HFFc6 (cell line): ENCODE measurements at regions not wholly inside any gene's neighbourhood (a gene's known extent, or its start where the extent isn't known, plus 50 kb on each side); places are given as distances from the start of the nearest gene placed in this dataset.

Experiments
- DNase-seq: peaks from one replicate; pipeline ENCODE4 v3.0.0-alpha.2; 2018
- H3K27ac Mint-ChIP-seq: 2 replicates; pipeline ENCODE4 v1.8.0; 2020; ENCODE audit warnings: mild to moderate bottlenecking, mixed read lengths
- H3K27me3 Mint-ChIP-seq: 2 replicates; pipeline ENCODE4 v1.8.0; 2021; ENCODE audit warnings: mild to moderate bottlenecking, moderate library complexity, mixed read lengths; ENCODE audit not compliant: insufficient read depth
- H3K36me3 Mint-ChIP-seq: 2 replicates; pipeline ENCODE4 v1.8.0; 2021; ENCODE audit warnings: low read depth, mixed read lengths
- H3K4me1 Mint-ChIP-seq: 2 replicates; pipeline ENCODE4 v1.8.0; 2020; ENCODE audit warnings: low read depth, mixed read lengths
- H3K4me3 Mint-ChIP-seq: 2 replicates; pipeline ENCODE4 v1.8.0; 2020; ENCODE audit warnings: mild to moderate bottlenecking, moderate library complexity, mixed read lengths
- H3K9me3 Mint-ChIP-seq: 2 replicates; pipeline ENCODE4 v1.8.0; 2020; ENCODE audit warnings: mild to moderate bottlenecking, mixed read lengths
- TF ChIP-seq, protein P1 (sequence below): fragments of 200-600 bp; sonication (generic); IDR thresholded peaks from 2 replicates; pipeline ENCODE4 v1.5.0; 2021; ENCODE audit warnings: antibody characterized with exemption, mild to moderate bottlenecking

DNA sequence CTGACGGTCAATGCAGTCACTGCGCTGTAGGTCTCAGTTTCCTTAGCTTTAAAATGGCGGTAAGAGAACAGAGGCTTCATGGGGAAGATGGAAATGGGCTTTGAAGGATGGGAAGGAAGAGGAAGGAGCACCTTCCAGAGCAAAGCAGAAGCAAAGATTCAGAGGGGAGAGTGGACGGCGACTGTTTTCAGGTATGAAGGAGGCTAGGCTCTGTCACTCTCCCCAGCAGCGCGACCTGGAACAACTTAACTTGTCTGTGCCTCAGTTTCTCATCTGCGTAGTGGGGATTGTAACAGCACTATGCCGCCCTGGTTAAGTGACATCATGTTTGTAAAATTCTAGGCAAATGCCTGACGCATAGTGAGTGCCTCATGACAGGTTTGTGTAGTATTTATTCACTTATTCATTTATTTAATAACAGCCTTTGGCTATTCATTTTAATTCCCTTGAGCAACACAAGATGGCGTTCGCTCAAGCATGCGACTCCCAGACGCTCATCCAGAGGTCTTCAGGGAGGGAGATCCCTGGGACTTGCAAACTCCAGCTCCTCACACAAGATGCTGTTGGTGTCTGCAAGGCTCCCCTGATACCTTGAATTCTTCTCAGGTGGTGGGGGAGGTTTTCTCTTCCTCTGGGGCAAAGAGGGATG is 336.3 kb downstream of the DYSF start:
- no peaks in the 10 kb centered on the region for H3K36me3 Mint-ChIP-seq
- H3K4me1 Mint-ChIP-seq = peaks cover 35% of the 10 kb centered on the region
- H3K27me3 Mint-ChIP-seq = peaks cover 7% of the 10 kb centered on the region
- H3K27ac Mint-ChIP-seq = no peak overlapping the region
- no peak for DNase-seq
- H3K4me3 Mint-ChIP-seq = no peak overlapping the region
- H3K9me3 Mint-ChIP-seq = no peaks in the 10 kb centered on the region
- TF ChIP-seq, protein P1, sequence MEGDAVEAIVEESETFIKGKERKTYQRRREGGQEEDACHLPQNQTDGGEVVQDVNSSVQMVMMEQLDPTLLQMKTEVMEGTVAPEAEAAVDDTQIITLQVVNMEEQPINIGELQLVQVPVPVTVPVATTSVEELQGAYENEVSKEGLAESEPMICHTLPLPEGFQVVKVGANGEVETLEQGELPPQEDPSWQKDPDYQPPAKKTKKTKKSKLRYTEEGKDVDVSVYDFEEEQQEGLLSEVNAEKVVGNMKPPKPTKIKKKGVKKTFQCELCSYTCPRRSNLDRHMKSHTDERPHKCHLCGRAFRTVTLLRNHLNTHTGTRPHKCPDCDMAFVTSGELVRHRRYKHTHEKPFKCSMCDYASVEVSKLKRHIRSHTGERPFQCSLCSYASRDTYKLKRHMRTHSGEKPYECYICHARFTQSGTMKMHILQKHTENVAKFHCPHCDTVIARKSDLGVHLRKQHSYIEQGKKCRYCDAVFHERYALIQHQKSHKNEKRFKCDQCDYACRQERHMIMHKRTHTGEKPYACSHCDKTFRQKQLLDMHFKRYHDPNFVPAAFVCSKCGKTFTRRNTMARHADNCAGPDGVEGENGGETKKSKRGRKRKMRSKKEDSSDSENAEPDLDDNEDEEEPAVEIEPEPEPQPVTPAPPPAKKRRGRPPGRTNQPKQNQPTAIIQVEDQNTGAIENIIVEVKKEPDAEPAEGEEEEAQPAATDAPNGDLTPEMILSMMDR = peak; percentile 65

DNA sequence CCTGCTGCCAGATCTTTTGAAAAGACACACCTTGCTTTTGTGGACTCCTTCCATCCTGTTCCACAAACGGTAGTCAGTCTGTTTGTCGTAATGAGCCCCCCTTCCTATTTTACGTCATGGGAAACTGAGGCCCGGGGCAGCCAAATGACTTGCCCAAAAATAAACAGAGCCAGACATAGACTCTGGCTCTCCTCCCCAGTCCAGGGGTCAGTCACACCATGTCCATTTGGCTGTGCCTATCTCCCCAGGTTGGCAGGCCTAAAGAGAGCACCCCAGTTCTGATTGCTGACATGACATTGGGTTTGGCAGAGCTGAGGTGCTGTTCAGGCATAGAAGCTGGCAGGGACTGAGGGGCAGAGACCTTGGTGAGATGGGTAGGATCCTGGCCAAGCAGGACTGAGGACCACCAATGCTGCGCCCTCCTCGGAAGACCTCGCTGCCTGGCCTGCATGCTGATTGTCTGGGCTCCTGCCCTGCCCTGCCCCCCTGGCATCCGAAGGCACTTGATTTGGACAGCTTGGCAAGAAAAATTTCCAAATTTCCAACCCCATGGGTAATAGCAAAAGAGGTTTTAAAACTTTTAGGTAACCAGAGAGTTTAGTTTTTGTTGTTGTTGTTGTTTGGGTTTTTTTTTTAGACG is 335.4 kb downstream of the DYSF start:
- Mint-ChIP-seq H3K4me3 (no peak overlapping the region), H3K27ac (no peak overlapping the region), H3K36me3 (no peaks in the 10 kb centered on the region), H3K4me1 (peaks cover 39% of the 10 kb centered on the region), H3K9me3 (no peaks in the 10 kb centered on the region), H3K27me3 (peaks cover 7% of the 10 kb centered on the region)
- TF ChIP-seq, protein P1 = no peak
- DNase-seq = no peak

DNA sequence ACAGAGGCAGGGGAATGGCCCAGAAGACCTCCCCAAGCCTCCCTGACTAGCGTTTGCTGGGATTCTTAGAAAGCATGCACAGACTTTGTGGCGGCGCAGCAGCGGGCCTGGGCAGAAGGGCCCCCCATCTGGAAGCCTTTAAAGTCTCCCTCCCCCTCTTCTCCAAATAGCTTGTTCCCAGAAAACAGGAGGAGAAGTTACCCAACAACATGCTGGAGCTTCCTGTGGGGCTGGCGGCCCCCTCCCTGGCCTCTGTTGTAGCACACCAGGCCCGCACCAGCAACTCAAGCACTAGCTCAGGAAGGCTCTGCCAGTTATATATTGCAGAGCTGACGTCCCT is 334.8 kb downstream of the DYSF start:
- Mint-ChIP-seq H3K27me3 (peaks cover 7% of the 10 kb centered on the region), H3K4me3 (no peak overlapping the region), H3K27ac (no peak overlapping the region), H3K36me3 (no peaks in the 10 kb centered on the region), H3K9me3 (no peaks in the 10 kb centered on the region), H3K4me1 (peaks cover 39% of the 10 kb centered on the region)
- TF ChIP-seq, protein P1 = no peak
- DNase-seq = no peak

DNA sequence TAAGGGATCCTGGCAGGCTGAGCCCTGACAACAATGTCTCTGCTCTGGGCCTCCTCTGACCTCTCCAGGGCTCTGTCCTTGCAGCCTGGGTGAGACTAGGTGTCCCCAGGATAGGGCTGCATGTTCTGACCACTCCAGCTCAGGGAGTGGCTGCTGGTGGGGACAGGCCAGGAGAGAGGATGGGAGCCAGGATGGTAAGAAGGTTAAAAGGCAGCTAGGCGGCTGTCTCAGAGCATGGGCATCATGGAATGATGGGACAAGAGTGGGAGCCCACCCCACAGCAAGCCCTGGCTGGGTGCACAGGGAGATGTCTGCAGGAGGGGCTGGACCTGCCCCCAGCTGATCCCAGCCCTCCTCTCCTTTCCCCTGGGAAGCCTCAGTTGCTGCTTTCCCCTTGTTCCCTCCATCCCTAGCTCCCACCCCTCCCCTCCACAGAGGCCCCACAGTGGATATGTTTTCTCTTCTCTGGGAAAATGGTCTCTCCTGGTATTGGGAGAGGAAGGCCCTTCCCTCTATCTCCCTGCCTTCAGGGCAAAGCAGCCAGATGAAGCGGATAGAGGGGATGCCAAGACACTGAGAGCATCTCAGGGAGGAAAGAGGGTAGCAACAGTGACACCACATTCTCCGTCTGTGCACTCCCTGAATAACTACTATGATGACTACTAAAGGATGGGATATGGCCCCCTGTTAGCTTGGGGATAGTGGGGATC is 334.3 kb downstream of the DYSF start:
- no peaks in the 10 kb centered on the region for H3K36me3 Mint-ChIP-seq
- no peaks in the 10 kb centered on the region for H3K9me3 Mint-ChIP-seq
- peaks cover 39% of the 10 kb centered on the region for H3K4me1 Mint-ChIP-seq
- H3K4me3 Mint-ChIP-seq = no peak overlapping the region
- DNase-seq = peak; percentile 24
- H3K27me3 Mint-ChIP-seq = peaks cover 7% of the 10 kb centered on the region
- TF ChIP-seq, protein P1 = no peak
- no peak overlapping the region for H3K27ac Mint-ChIP-seq

DNA sequence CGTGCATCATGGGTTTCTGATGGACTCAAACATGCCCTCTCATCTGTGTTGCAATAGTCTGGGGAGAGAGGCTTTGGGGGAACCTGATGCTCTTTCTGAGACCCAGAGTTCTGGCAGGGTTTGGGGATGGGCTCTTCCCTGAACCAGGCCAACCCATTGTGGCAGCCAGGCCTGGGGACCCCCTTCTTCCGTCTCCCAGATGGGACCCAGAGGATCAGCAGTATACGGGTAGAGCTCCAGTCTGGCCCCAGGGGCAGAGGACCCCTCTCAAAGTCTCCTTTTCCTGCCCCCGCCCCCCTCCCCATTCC is 333.7 kb downstream of the DYSF start:
- DNase-seq = no peak
- H3K4me1 Mint-ChIP-seq = peaks cover 40% of the 10 kb centered on the region
- TF ChIP-seq, protein P1 = no peak
- peaks cover 5% of the 10 kb centered on the region for H3K27me3 Mint-ChIP-seq
- H3K27ac Mint-ChIP-seq = no peak overlapping the region
- H3K9me3 Mint-ChIP-seq = no peaks in the 10 kb centered on the region
- H3K4me3 Mint-ChIP-seq = no peak overlapping the region
- no peaks in the 10 kb centered on the region for H3K36me3 Mint-ChIP-seq
